Nephron progenitor cell (in vitro differentiated cells): ENCODE measurements at regions not wholly inside any gene's neighbourhood (a gene's known extent, or its start where the extent isn't known, plus 50 kb on each side); places are given as distances from the start of the nearest gene placed in this dataset.

Experiments
- DNase-seq: peaks from one replicate; pipeline ENCODE4 v3.0.0; 2021
- H3K27ac Mint-ChIP-seq: 2 replicates; pipeline ENCODE4 v1.8.0; 2021; ENCODE audit warnings: mild to moderate bottlenecking, moderate library complexity, mixed read lengths
- H3K27me3 Mint-ChIP-seq: 2 replicates; pipeline ENCODE4 v1.8.0; 2021; ENCODE audit warnings: mild to moderate bottlenecking, low read depth, mixed read lengths; ENCODE audit not compliant: poor library complexity
- H3K36me3 Mint-ChIP-seq: 2 replicates; pipeline ENCODE4 v1.8.0; 2021; ENCODE audit warnings: low read depth, mixed read lengths
- H3K4me1 Mint-ChIP-seq: 2 replicates; pipeline ENCODE4 v1.8.0; 2021; ENCODE audit warnings: mixed read lengths
- H3K4me3 Mint-ChIP-seq: 2 replicates; pipeline ENCODE4 v1.8.0; 2021; ENCODE audit warnings: mild to moderate bottlenecking, moderate library complexity, mixed read lengths
- H3K9me3 Mint-ChIP-seq: 2 replicates; pipeline ENCODE4 v1.8.0; 2021; ENCODE audit warnings: mild to moderate bottlenecking, moderate library complexity, mixed read lengths
- TF ChIP-seq, protein P1 (sequence below): fragments of 200-600 bp; sonication (generic); IDR thresholded peaks from 2 replicates; pipeline ENCODE4 v1.5.0; 2021; ENCODE audit warnings: antibody characterized with exemption

DNA sequence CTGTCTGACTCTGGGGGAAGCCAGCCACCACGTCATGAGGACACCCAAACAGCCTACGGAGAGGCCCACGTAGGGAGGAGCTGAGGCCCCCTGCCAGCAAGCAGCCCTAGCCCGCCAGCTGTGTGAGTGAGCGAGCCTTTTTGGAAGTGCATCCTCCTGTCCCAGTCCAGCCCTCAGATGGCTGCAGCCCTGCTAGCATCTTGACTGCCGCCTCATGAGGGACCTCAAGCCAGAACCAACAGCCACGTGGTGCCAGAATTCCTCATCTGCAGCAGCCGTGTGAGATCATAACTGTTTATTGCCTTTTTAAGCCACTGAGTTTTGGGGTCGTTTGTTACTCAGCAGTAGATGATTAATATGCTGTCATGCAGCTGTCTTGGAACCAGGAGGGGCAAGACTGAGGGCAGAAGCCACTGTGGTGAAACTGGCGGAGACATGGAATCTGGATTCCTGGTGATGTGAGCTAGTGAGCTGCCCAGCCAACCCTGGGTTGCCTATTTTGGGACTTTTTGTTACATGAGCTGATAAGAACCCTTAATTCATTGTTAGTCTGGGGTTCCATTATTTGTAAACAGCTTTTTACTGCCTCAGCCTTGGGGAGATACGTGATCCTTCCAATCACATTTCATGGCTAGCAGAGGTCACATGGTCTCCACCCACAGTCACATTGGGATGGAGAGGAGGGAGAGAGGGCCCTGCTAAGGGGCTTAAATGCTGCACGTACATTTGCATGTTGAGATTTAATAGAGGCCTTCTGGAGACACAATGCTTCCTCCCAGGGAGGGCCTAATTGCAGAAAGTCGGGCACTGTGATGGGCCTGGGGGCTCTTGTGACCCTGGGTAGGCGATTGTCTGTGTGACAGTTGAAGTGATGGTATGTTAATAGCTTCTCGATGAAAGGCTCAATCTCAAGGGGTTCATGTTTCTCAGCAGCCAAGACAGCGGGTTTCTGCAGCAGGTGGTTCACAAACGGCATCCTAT, 73.8 kb downstream of the RPLP1 start:
- Mint-ChIP-seq H3K36me3 (no peaks in the 10 kb centered on the region), H3K27me3 (peaks cover 11% of the 10 kb centered on the region), H3K4me1 (peaks cover 53% of the 10 kb centered on the region), H3K9me3 (no peaks in the 10 kb centered on the region), H3K27ac (no peak overlapping the region), H3K4me3 (no peak overlapping the region)
- TF ChIP-seq, protein P1, sequence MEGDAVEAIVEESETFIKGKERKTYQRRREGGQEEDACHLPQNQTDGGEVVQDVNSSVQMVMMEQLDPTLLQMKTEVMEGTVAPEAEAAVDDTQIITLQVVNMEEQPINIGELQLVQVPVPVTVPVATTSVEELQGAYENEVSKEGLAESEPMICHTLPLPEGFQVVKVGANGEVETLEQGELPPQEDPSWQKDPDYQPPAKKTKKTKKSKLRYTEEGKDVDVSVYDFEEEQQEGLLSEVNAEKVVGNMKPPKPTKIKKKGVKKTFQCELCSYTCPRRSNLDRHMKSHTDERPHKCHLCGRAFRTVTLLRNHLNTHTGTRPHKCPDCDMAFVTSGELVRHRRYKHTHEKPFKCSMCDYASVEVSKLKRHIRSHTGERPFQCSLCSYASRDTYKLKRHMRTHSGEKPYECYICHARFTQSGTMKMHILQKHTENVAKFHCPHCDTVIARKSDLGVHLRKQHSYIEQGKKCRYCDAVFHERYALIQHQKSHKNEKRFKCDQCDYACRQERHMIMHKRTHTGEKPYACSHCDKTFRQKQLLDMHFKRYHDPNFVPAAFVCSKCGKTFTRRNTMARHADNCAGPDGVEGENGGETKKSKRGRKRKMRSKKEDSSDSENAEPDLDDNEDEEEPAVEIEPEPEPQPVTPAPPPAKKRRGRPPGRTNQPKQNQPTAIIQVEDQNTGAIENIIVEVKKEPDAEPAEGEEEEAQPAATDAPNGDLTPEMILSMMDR: no peak
- DNase-seq: no peak

DNA sequence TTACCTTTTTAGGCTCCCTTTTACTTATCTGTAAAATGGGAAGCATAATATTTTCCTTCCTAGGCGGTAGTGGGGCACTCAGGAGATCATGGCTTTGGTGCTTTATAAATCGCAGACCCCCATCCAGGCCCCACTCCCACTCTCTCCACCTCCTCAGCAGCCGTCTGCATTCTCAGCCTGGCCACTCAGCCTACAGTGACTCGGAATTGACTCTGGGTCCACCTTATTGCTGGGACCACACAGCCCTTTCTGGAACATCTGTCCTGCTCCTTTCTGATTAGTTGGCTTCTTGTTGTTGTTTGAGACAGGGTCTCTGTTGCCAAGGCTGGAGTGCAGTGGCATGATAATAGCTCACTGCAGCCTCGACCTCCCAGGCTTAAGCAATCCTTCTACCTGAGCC, 76.5 kb downstream of the RPLP1 start:
- no peaks in the 10 kb centered on the region for H3K36me3 Mint-ChIP-seq

DNA sequence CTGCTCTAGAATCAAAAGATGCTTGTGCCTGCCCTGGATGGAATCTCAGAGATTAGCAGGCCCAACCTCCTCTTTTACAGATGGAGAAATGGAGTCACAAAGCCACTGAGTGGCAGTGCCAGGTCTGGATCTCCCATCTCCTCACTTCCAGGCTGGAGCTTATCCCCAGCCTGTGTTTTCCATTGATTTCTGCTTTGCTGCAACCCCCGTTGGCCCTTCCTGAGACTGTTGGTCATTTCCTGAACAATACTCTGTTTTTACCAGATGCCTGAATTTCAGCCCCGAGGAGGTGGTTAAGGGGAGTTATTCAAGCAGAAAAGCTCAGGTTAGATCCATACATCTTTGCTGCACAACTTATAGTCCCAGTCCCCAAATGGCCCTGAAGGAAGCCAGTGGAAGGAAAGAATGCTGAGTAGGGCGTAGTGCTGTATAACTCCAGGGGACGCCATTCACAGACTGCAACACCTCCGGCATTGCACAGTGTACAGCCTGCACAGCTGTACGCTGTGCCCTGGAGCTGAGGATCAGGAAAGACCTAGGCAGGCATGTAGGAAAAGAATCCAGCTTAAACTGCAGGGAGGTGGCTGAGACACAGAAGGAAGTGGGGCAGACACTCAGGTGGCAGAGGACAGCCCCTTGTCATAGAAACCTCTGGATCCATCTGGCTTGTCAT, 77.5 kb downstream of the RPLP1 start:
- Mint-ChIP-seq H3K4me1 (peaks cover 60% of the 10 kb centered on the region), H3K4me3 (no peak overlapping the region), H3K27ac (no peak overlapping the region), H3K36me3 (no peaks in the 10 kb centered on the region), H3K9me3 (no peaks in the 10 kb centered on the region), H3K27me3 (peaks cover 9% of the 10 kb centered on the region)
- no peak for DNase-seq
- TF ChIP-seq, protein P1: no peak

More for the DNA sequence above, 76.5 kb downstream of the RPLP1 start:
- Mint-ChIP-seq H3K27me3 (peaks cover 7% of the 10 kb centered on the region), H3K4me1 (peaks cover 65% of the 10 kb centered on the region), H3K27ac (no peak overlapping the region), H3K4me3 (no peak overlapping the region), H3K9me3 (no peaks in the 10 kb centered on the region)
- DNase-seq: no peak
- TF ChIP-seq, protein P1: no peak

DNA sequence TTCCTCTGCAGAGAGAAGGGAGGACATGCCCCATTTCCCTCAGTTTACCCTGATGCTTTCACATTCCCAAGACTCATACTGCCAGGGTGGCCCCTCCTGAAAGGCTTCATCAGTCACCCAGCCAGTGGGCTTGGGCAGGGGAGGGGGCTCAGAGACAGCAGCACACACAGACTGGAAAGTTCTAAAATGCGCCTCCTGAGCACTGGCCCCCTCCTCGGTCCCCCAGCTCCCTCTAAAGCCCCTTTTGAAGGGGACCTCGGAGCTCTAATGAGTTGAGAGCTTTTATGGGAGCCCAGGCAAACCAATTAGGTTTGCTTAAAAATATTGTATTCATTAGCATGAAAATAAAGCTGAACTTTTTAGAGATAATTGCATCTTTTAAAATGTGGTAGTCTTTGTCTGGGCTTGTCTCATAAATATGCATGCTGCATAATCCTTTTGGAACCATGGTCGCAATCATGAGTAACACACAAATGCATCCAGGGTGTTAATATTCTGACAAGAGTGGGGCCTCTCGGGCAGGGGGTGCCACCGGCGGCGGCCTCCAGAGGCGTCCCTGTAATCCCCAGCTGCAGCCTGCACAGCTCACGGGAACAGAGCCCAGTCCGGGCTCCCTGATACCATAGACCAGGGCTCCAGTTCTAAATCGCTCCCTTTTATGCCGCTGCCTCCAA, 78.5 kb downstream of the RPLP1 start:
- no peak for DNase-seq
- Mint-ChIP-seq H3K4me1 (peaks cover 56% of the 10 kb centered on the region), H3K27ac (no peak overlapping the region), H3K9me3 (no peaks in the 10 kb centered on the region), H3K4me3 (no peak overlapping the region), H3K27me3 (peaks cover 8% of the 10 kb centered on the region), H3K36me3 (no peaks in the 10 kb centered on the region)
- TF ChIP-seq, protein P1: no peak

DNA sequence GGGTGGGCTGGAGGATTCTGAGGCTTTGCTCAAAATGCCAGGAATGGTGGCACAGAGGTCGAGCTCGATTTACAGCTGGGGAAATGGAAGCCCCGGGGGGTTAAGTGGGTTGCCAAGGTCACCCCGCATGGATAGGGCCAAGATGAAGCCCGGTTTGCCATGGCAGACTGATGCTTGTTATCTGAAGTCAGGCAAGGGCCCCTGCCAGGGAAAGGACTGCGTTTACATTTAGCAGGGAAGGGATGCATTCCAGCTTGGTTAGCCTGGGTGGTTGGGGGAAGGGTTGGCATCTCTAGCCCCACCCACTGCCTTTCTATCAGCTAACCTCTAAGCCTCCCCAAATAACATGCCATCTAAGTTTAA, 79.0 kb downstream of the RPLP1 start:
- Mint-ChIP-seq H3K36me3 (no peaks in the 10 kb centered on the region), H3K9me3 (no peaks in the 10 kb centered on the region), H3K27me3 (peaks cover 6% of the 10 kb centered on the region), H3K4me1 (peaks cover 56% of the 10 kb centered on the region), H3K27ac (no peak overlapping the region), H3K4me3 (no peak overlapping the region)
- no peak for DNase-seq
- TF ChIP-seq, protein P1: no peak
